ENCODE measurements at regions not wholly inside any gene's neighbourhood (a gene's known extent, or its start where the extent isn't known, plus 50 kb on each side); places are given as distances from the start of the nearest gene placed in this dataset.

- TF ChIP-seq CTCF (IDR thresholded peaks at IDR 0.05; ENCODE audit: low read depth, low read length, missing control alignments), result no peak
Observed at GRCh38 chr6:119461187-119461586, 111.6 kb upstream of the MAN1A1 start.

DNA sequence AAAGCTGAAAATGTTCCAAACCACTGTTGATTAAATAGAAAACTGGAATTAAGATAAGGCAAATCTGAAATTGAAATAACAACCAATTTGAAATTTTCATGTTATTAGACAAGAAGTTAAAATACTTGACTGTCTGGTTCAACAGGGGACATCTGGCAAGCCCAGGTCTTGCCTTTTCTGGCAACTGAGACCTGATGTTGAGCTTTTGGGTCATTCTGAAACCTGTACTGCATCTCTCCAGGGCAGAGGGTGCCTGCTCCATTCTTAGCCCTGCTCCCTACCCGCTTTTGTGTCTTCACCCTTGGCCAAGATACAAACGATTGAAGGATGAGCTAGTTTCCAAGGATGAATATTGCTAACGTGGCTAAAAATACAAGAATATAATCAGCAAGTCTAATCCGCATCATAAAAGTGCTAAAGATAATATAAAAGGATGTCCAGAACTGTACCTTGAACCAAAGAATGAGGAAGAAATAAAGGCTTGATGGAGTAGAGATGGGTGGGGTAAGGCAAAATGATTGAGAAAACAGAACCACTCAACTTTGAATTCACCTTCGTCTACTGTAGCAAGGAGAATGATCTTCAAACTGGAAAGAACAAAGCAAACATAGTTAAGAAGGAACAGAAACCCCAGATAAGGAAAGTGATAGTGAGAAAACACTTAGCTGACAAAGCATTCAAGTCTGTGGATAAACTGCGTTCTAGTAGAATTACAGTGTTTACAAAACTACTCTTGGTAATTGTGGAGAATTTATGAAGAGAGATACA, 109.8 kb upstream of the MAN1A1 start:
- TF ChIP-seq CTCF (IDR thresholded peaks at IDR 0.05; ENCODE audit: low read depth, low read length, missing control alignments), result no peak
- DNase-seq (ENCODE audit: low read depth), result no peak
- no peak overlapping the region for H3K4me3 ChIP-seq (ENCODE audit: low read depth, low read length)
- in situ Hi-C loops (cut with HindIII; ENCODE audit: low sequenced_read_pairs), result no loop called here

More at GRCh38 chr6:119461187-119461586, 111.6 kb upstream of the MAN1A1 start:
- in situ Hi-C loops (cut with HindIII; ENCODE audit: low sequenced_read_pairs), result no loop called here
- H3K4me3 ChIP-seq (ENCODE audit: low read depth, low read length), result no peak overlapping the region
- no peak for DNase-seq (ENCODE audit: low read depth)

- TF ChIP-seq CTCF (IDR thresholded peaks at IDR 0.05; ENCODE audit: low read depth, low read length, missing control alignments), result no peak
- DNase-seq (ENCODE audit: low read depth), result no peak
- in situ Hi-C loops (cut with HindIII; ENCODE audit: low sequenced_read_pairs), result no loop called here
- H3K4me3 ChIP-seq (ENCODE audit: low read depth, low read length), result no peak overlapping the region
Observed at GRCh38 chr6:119454714-119455113, 105.2 kb upstream of the MAN1A1 start.

GRCh38 chr6:119453242-119454200, 104.0 kb upstream of the MAN1A1 start:
- DNase-seq (ENCODE audit: low read depth), result no peak
- no peak overlapping the region for H3K4me3 ChIP-seq (ENCODE audit: low read depth, low read length)
- in situ Hi-C loops (cut with HindIII; ENCODE audit: low sequenced_read_pairs), result no loop called here
- no peak for TF ChIP-seq CTCF (IDR thresholded peaks at IDR 0.05; ENCODE audit: low read depth, low read length, missing control alignments)

DNA sequence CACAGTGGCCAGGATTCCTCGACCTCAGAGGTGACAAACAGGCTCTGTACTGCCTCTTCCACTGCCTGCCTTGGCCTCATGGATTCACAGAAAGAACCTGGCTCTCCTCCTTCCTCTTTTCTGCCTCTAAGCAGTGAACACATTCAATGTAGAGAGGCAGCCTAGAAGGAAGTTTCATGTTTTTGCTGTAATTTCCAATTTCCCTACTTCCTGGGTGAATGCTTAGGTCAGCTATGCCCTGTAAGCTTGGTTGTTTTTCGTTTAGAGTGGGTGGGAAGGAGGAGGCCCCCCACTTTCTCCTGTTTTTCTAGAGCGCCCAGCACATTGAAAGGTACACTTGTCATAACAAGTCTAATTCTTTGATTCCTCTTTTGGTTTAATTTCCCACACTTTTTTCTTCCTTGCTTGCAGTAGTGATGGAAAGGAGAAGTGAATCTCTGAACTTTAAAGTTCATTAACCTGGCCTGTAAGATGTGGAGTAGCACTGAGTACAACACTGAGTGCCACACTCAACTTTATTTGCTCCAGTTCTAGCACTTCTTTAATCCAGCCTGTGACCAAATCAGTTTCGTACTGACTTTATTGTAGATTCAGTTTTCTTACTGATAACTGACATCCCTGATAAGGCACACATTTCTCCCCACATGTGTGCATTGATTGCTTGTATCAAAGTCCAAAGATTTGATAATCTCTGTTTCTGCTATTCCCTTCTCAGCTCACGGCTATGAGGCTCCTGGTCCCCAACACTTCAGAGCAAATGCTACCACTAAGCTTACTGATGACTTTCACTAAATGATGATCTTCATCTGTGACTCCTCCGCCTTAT, 100.0 kb upstream of the MAN1A1 start:
- no peak for DNase-seq (ENCODE audit: low read depth)
- in situ Hi-C loops (cut with HindIII; ENCODE audit: low sequenced_read_pairs), result no loop called here
- no peak overlapping the region for H3K4me3 ChIP-seq (ENCODE audit: low read depth, low read length)
- TF ChIP-seq CTCF (IDR thresholded peaks at IDR 0.05; ENCODE audit: low read depth, low read length, missing control alignments), result no peak

GRCh38 chr6:119447921-119448320, 98.4 kb upstream of the MAN1A1 start:
- no peak for TF ChIP-seq CTCF (IDR thresholded peaks at IDR 0.05; ENCODE audit: low read depth, low read length, missing control alignments)
- no peak overlapping the region for H3K4me3 ChIP-seq (ENCODE audit: low read depth, low read length)
- no peak for DNase-seq (ENCODE audit: low read depth)
- in situ Hi-C loops (cut with HindIII; ENCODE audit: low sequenced_read_pairs), result no loop called here
